ENCODE measurements at regions not wholly inside any gene's neighbourhood (a gene's known extent, or its start where the extent isn't known, plus 50 kb on each side); places are given as distances from the start of the nearest gene placed in this dataset.
"Not testable (repeated sequence)": the region's sequence is repeated elsewhere in the genome, so short reads cannot be mapped to it uniquely, and the experiment has no call there.

DNA sequence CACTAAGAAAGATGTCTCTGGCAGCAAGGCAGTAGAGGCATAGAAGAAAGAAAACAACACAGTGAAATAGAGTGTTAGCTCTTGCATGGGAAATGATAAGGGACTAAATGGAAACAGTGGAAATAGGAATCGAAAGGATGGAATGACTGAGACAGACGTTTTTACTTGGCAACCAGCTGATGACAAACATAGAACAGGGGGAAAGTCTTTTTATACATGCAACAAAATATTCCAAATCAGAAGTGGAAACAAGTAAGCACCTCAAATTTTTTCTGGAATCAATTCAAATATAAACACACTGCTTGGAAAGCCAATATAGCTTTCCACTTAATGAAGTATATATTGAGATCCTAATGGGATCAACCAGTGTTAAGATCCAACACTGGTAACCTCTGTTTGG is 110.2 kb downstream of the MZT1 start:
- DNase-seq (no peak), ATAC-seq (no peak)
- Histone ChIP-seq H3K4me1 (ENCODE audit: insufficient read depth, low read length) (no peaks in the 10 kb centered on the region), H3K9me3 (ENCODE audit: low read length) (no peaks in the 10 kb centered on the region), H3K36me3 (ENCODE audit: low read depth, low read length) (no peaks in the 10 kb centered on the region), H3K4me3 (ENCODE audit: low read length) (no peak overlapping the region), H3F3A (ENCODE audit: low read length, unreplicated experiment) (no peaks in the 10 kb centered on the region), H3K9ac (ENCODE audit: low read length) (no peak overlapping the region), H3K9me2 (replicated peaks; ENCODE audit: low read length) (no peaks in the 10 kb centered on the region), H4K20me1 (ENCODE audit: low read length) (no peaks in the 10 kb centered on the region), H3K27ac (ENCODE audit: low read length) (no peak overlapping the region), H3K79me2 (ENCODE audit: low read length) (no peaks in the 10 kb centered on the region), H2AFZ (ENCODE audit: low read length) (no peak overlapping the region), H3K4me2 (ENCODE audit: low read length) (no peak overlapping the region), H3K27me3 (ENCODE audit: low read length) (no peaks in the 10 kb centered on the region)
- no peak for TF ChIP-seq EZH2 (IDR thresholded peaks at IDR 0.05; ENCODE audit: low read length, unreplicated experiment)
- no peak for TF ChIP-seq EZH2phosphoT487 (IDR thresholded peaks at IDR 0.05; ENCODE audit: borderline replicate concordance, low read length)
- TF ChIP-seq, protein P1, sequence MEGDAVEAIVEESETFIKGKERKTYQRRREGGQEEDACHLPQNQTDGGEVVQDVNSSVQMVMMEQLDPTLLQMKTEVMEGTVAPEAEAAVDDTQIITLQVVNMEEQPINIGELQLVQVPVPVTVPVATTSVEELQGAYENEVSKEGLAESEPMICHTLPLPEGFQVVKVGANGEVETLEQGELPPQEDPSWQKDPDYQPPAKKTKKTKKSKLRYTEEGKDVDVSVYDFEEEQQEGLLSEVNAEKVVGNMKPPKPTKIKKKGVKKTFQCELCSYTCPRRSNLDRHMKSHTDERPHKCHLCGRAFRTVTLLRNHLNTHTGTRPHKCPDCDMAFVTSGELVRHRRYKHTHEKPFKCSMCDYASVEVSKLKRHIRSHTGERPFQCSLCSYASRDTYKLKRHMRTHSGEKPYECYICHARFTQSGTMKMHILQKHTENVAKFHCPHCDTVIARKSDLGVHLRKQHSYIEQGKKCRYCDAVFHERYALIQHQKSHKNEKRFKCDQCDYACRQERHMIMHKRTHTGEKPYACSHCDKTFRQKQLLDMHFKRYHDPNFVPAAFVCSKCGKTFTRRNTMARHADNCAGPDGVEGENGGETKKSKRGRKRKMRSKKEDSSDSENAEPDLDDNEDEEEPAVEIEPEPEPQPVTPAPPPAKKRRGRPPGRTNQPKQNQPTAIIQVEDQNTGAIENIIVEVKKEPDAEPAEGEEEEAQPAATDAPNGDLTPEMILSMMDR (conservative IDR thresholded peaks at IDR 0.05; ENCODE audit: low read depth, low read length), result no peak
- intact Hi-C loops (cut with micrococcal nuclease), result no loop called here
- BruUV-seq (replicated peaks), result no TSS peak
- ChIA-PET CTCF (no interaction called here), POLR2A (ENCODE audit: unreplicated experiment) (no interaction called here)

DNA sequence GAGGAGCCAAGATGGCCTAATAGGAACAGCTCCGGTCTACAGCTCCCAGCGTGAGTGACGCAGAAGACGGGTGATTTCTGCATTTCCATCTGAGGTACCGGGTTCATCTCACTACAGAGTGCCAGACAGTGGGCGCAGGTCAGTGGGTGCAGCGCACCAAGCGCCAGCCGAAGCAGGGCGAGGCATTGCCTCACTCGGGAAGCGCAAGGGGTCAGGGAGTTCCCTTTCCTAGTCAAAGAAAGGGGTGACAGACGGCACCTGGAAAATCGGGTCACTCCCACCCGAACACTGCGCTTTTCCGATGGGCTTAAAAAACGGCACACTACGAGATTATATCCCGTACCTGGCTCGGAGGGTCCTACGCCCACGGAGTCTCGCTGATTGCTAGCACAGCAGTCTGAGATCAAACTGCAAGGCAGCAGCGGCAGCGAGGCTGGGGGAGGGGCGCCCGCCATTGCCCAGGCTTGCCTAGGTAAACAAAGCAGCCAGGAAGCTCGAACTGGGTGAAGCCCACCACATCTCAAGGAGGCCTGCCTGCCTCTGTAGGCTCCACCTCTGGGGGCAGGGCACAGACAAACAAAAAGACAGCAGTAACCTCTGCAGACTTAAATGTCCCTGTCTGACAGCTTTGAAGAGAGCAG is 117.1 kb downstream of the MZT1 start:
- POLR2A ChIA-PET (ENCODE audit: unreplicated experiment); H3F3A ChIP-seq (ENCODE audit: low read length, unreplicated experiment); H2AFZ ChIP-seq (ENCODE audit: low read length); H3K4me3 ChIP-seq (ENCODE audit: low read length); H3K4me1 ChIP-seq (ENCODE audit: insufficient read depth, low read length); H3K4me2 ChIP-seq (ENCODE audit: low read length); CTCF ChIA-PET; BruUV-seq (replicated peaks); H3K27me3 ChIP-seq (ENCODE audit: low read length); H3K9me2 ChIP-seq (replicated peaks; ENCODE audit: low read length); ATAC-seq; H3K9ac ChIP-seq (ENCODE audit: low read length); intact Hi-C loops (cut with micrococcal nuclease); H3K27ac ChIP-seq (ENCODE audit: low read length); H3K79me2 ChIP-seq (ENCODE audit: low read length); H3K36me3 ChIP-seq (ENCODE audit: low read depth, low read length); H3K9me3 ChIP-seq (ENCODE audit: low read length); H4K20me1 ChIP-seq (ENCODE audit: low read length); DNase-seq: not testable (repeated sequence)

DNA sequence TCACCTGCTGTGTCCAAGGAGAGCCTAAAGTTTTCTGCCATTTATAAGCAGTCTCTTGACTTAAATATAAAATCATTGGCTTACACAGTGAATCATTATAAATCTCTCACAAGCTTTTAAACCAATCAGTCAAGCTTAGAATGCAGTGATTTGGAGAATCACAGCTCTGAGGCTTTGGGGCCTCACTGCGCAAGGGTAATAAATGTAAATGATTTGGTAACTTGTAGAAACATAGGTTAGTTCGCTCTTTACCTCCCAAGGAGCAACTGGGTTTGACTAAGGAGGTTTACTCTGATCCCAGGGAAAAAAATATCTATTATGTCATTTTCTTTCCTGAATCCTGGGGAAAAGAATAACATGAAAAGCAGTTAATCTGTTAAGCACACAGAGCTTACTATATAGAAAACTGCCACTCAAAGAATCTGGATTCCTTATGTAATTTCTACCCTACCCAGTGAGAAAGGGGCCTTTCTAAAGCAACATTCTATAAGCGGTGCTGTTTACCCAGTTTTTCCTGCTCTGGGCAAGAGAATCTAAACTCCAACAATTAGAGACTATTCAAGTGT is 128.2 kb downstream of the MZT1 start:
- BruUV-seq (replicated peaks), result no TSS peak
- no peak overlapping the region for H3K4me2 ChIP-seq (ENCODE audit: low read length)
- no peaks in the 10 kb centered on the region for H3K9me3 ChIP-seq (ENCODE audit: low read length)
- ATAC-seq, result no peak
- 0 out of 2 replicates have a peak, but pooled peaks cover 4% of the 10 kb centered on the region for H3K27me3 ChIP-seq (ENCODE audit: low read length)
- no peak overlapping the region for H3K9ac ChIP-seq (ENCODE audit: low read length)
- H3K36me3 ChIP-seq (ENCODE audit: low read depth, low read length), result no peaks in the 10 kb centered on the region
- H3K4me3 ChIP-seq (ENCODE audit: low read length), result no peak overlapping the region
- H2AFZ ChIP-seq (ENCODE audit: low read length), result no peak overlapping the region
- H3K27ac ChIP-seq (ENCODE audit: low read length), result no peak overlapping the region
- H3K9me2 ChIP-seq (replicated peaks; ENCODE audit: low read length), result no peaks in the 10 kb centered on the region
- TF ChIP-seq EZH2 (IDR thresholded peaks at IDR 0.05; ENCODE audit: low read length, unreplicated experiment) (no peak), EZH2phosphoT487 (IDR thresholded peaks at IDR 0.05; ENCODE audit: borderline replicate concordance, low read length) (no peak)
- TF ChIP-seq, protein P1 (conservative IDR thresholded peaks at IDR 0.05; ENCODE audit: low read depth, low read length), result no peak
- intact Hi-C loops (cut with micrococcal nuclease), result no loop called here
- ChIA-PET CTCF (no interaction called here), POLR2A (ENCODE audit: unreplicated experiment) (no interaction called here)
- H3K4me1 ChIP-seq (ENCODE audit: insufficient read depth, low read length), result no peaks in the 10 kb centered on the region
- H3F3A ChIP-seq (ENCODE audit: low read length, unreplicated experiment), result no peaks in the 10 kb centered on the region
- H4K20me1 ChIP-seq (ENCODE audit: low read length), result no peaks in the 10 kb centered on the region
- DNase-seq, result no peak
- H3K79me2 ChIP-seq (ENCODE audit: low read length), result no peaks in the 10 kb centered on the region
